ENCODE measurements at regions not wholly inside any gene's neighbourhood (a gene's known extent, or its start where the extent isn't known, plus 50 kb on each side); places are given as distances from the start of the nearest gene placed in this dataset.
"Not testable (repeated sequence)": the region's sequence is repeated elsewhere in the genome, so short reads cannot be mapped to it uniquely, and the experiment has no call there.

DNA sequence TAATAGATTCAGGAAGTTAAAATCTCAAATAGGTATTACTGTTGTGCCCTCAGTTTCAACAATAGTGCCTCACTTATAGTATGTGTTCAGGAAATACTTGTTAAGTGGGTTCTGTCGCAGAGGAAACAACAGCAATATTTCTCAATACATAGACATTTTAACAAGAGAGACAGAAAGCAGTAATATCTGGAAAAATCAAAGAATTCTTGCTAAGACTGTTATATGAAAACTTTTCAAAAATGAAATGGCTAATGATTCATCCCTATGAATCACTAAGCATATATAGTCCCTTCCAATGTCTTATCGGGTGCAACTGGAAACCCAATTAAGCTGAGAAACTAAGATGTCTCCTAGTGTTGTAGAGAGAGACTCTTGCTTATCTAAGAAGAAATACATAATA is 668.9 kb downstream of the TFAP2A start:
- peaks cover 12% of the 10 kb centered on the region for H3K36me3 Mint-ChIP-seq
- no peak overlapping the region for H3K4me3 ChIP-seq (ENCODE audit: low read length)
- no peak for TF ChIP-seq CTCF (IDR thresholded peaks at IDR 0.05)
- no peaks in the 10 kb centered on the region for H3K9me3 ChIP-seq (ENCODE audit: control insufficient read depth, insufficient read depth, low read length)
- WGBS (ENCODE audit: insufficient coverage): no CpG with 5 or more reads among the region's 2 CpGs
- H3K27ac ChIP-seq (ENCODE audit: low read length): no peak overlapping the region
- no peak for DNase-seq
- no peaks in the 10 kb centered on the region for H3K27me3 ChIP-seq (ENCODE audit: control insufficient read depth, insufficient read depth, low read length)
- H3K9me3 Mint-ChIP-seq: peaks cover 9 to 11% of the 10 kb centered on the region in 2 donors
- H3K27me3 Mint-ChIP-seq (ENCODE audit: low read depth in 2 of 2): no peaks in the 10 kb centered on the region
- intact Hi-C loops (cut with micrococcal nuclease): no loop called here
- H3K27ac Mint-ChIP-seq: no peak overlapping the region
- no peaks in the 10 kb centered on the region for H3K4me1 Mint-ChIP-seq
- ATAC-seq: no peak
- no peak overlapping the region for H3K4me3 Mint-ChIP-seq
- no peaks in the 10 kb centered on the region for H3K36me3 ChIP-seq (ENCODE audit: control insufficient read depth, insufficient read depth, low read length)
- H3K4me1 ChIP-seq (ENCODE audit: control insufficient read depth, insufficient read depth, low read length): no peaks in the 10 kb centered on the region

DNA sequence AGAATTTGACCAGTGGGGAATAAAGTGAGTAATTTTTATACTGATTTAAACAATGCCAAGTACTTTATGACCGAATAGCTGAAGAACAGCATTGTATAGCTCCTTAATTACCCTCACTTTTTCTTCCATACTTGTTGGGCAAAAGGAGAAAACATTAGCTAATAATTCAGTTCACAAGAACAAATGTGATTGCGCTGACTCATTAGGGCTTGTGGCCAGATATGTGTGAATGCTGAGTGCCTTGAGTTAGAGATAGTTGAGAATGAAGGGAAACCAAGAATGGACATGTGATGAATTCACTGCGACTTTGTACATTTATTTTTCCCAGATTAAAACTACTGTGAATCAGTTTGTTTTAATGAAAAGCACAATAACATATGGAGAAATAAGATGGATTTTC is 669.4 kb downstream of the TFAP2A start:
- intact Hi-C loops (cut with micrococcal nuclease): no loop called here

DNA sequence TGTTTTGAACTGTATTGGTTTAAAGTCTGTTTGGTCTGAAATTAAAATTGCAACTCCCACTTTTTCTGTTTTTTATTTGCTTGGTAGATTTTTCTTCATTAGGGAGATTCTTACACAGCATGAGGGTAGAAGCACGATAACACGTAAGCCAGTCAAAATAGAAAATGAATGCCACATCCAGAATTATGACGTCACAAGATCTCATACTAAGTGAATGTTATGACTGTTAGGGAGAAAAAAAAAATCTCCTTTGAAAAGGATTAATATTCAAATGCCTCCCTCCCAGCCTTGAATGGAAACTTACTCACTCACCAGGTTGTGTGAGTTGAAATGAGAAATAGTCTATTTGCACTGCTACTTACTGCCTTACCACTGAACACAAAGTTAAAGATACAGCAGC is 670.8 kb downstream of the TFAP2A start:
- TF ChIP-seq CTCF (IDR thresholded peaks at IDR 0.05): no peak
- Histone ChIP-seq H3K9me3 (ENCODE audit: control insufficient read depth, insufficient read depth, low read length) (no peaks in the 10 kb centered on the region), H3K4me3 (ENCODE audit: low read length) (no peak overlapping the region), H3K36me3 (ENCODE audit: control insufficient read depth, insufficient read depth, low read length) (no peaks in the 10 kb centered on the region), H3K27me3 (ENCODE audit: control insufficient read depth, insufficient read depth, low read length) (no peaks in the 10 kb centered on the region), H3K27ac (ENCODE audit: low read length) (no peak overlapping the region), H3K4me1 (ENCODE audit: control insufficient read depth, insufficient read depth, low read length) (no peaks in the 10 kb centered on the region)
- ATAC-seq (no peak), DNase-seq (no peak)
- Mint-ChIP-seq H3K4me1 (no peaks in the 10 kb centered on the region), H3K4me3 (no peak overlapping the region), H3K27ac (no peak overlapping the region), H3K27me3 (ENCODE audit: low read depth in 2 of 2) (no peaks in the 10 kb centered on the region), H3K9me3 (peaks cover 10 to 11% of the 10 kb centered on the region in 2 donors), H3K36me3 (peaks cover 12% of the 10 kb centered on the region)
- intact Hi-C loops (cut with micrococcal nuclease): no loop called here
- 80% methylated on average over 1 of the region's 3 CpGs for WGBS (ENCODE audit: insufficient coverage)

More for the DNA sequence above, 669.4 kb downstream of the TFAP2A start:
- Histone ChIP-seq H3K27ac (ENCODE audit: low read length) (no peak overlapping the region), H3K36me3 (ENCODE audit: control insufficient read depth, insufficient read depth, low read length) (no peaks in the 10 kb centered on the region), H3K9me3 (ENCODE audit: control insufficient read depth, insufficient read depth, low read length) (no peaks in the 10 kb centered on the region), H3K27me3 (ENCODE audit: control insufficient read depth, insufficient read depth, low read length) (no peaks in the 10 kb centered on the region), H3K4me1 (ENCODE audit: control insufficient read depth, insufficient read depth, low read length) (no peaks in the 10 kb centered on the region), H3K4me3 (ENCODE audit: low read length) (no peak overlapping the region)
- H3K4me1 Mint-ChIP-seq: no peaks in the 10 kb centered on the region
- peaks cover 9 to 11% of the 10 kb centered on the region in 2 donors for H3K9me3 Mint-ChIP-seq
- H3K4me3 Mint-ChIP-seq: no peak overlapping the region
- H3K36me3 Mint-ChIP-seq: peaks cover 12% of the 10 kb centered on the region
- no peak overlapping the region for H3K27ac Mint-ChIP-seq
- no peak for ATAC-seq
- no peak for TF ChIP-seq CTCF (IDR thresholded peaks at IDR 0.05)
- 0% methylated on average over 1 of the region's 3 CpGs for WGBS (ENCODE audit: insufficient coverage)
- DNase-seq: no peak
- no peaks in the 10 kb centered on the region for H3K27me3 Mint-ChIP-seq (ENCODE audit: low read depth in 2 of 2)

DNA sequence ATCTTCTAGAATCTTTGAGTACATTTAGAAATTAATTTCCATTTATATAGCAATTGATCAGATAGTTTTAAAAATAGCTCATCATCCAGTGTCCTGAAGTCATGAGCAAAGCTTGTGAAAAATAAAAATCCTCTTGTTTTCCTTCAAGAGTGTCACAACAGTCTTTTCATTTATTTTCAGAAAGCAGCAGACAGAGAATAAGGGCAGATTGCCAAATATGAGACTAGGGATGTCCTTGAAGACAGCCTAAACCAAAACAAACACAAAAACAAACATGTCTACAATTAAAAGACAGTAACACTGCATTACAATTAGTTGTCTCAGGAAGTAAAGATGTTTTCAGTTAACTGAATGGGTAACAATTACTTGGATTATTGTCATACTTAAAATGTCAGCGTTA is 682.8 kb downstream of the TFAP2A start:
- no peaks in the 10 kb centered on the region for H3K27me3 ChIP-seq (ENCODE audit: control insufficient read depth, insufficient read depth, low read length)
- intact Hi-C loops (cut with micrococcal nuclease): no loop called here
- no peaks in the 10 kb centered on the region for H3K36me3 ChIP-seq (ENCODE audit: control insufficient read depth, insufficient read depth, low read length)
- ATAC-seq (no peak), DNase-seq (no peak)
- Mint-ChIP-seq H3K9me3 (peaks cover 11% of the 10 kb centered on the region in 2 donors), H3K36me3 (no peaks in the 10 kb centered on the region), H3K27ac (no peak overlapping the region), H3K4me1 (no peaks in the 10 kb centered on the region), H3K4me3 (no peak overlapping the region), H3K27me3 (ENCODE audit: low read depth in 2 of 2) (no peaks in the 10 kb centered on the region)
- no peak overlapping the region for H3K4me3 ChIP-seq (ENCODE audit: low read length)
- no peaks in the 10 kb centered on the region for H3K4me1 ChIP-seq (ENCODE audit: control insufficient read depth, insufficient read depth, low read length)
- WGBS (ENCODE audit: insufficient coverage): no CpG with 5 or more reads among the region's 1 CpG
- no peak for TF ChIP-seq CTCF (IDR thresholded peaks at IDR 0.05)
- no peak overlapping the region for H3K27ac ChIP-seq (ENCODE audit: low read length)
- no peaks in the 10 kb centered on the region for H3K9me3 ChIP-seq (ENCODE audit: control insufficient read depth, insufficient read depth, low read length)

DNA sequence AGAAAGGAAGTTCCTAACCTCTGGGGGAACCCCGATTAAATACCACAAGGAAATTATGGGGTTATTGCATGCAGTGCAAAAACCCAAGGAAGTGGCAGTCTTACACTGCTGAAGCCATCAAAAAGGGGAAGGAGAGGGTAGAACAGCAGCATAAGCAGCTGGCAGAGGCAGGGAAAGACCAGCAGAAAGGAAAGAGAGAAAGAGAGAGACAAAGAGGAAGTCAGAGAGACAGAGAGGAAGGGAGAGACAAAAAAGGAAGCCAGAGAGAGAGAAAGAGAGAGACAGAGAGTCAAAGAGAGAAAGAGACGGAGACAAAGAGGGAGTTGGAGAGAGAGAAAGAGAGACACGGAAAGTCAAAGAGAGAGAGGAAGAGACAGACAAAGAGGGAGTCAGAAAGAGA is 689.1 kb downstream of the TFAP2A start:
- H3K36me3 Mint-ChIP-seq; ATAC-seq; H3K27me3 ChIP-seq (ENCODE audit: control insufficient read depth, insufficient read depth, low read length); H3K27ac ChIP-seq (ENCODE audit: low read length); intact Hi-C loops (cut with micrococcal nuclease); H3K27me3 Mint-ChIP-seq (ENCODE audit: low read depth in 2 of 2); H3K27ac Mint-ChIP-seq; H3K9me3 ChIP-seq (ENCODE audit: control insufficient read depth, insufficient read depth, low read length); H3K4me3 Mint-ChIP-seq; H3K36me3 ChIP-seq (ENCODE audit: control insufficient read depth, insufficient read depth, low read length); H3K4me1 Mint-ChIP-seq; H3K4me3 ChIP-seq (ENCODE audit: low read length); H3K4me1 ChIP-seq (ENCODE audit: control insufficient read depth, insufficient read depth, low read length); DNase-seq: not testable (repeated sequence)
- 55% methylated on average over 3 of the region's 3 CpGs for WGBS (ENCODE audit: insufficient coverage)
- peaks cover 6 to 11% of the 10 kb centered on the region in 2 donors for H3K9me3 Mint-ChIP-seq

Data from natural killer cell (primary cell).